Activated naive CD8-positive, alpha-beta T cell treated with anti-CD3 and anti-CD28 coated beads, Interleukin-2, amount 10 ng/mL, durations not matched to agents 7 days and 5 days (primary cell): ENCODE measurements at regions not wholly inside any gene's neighbourhood (a gene's known extent, or its start where the extent isn't known, plus 50 kb on each side); places are given as distances from the start of the nearest gene placed in this dataset.
"Not testable (repeated sequence)": the region's sequence is repeated elsewhere in the genome, so short reads cannot be mapped to it uniquely, and the experiment has no call there.

Experiments
- ATAC-seq: fragments of 150-1000 bp; cut with Tn5 transposase; one replicate; pipeline ENCODE4 v1.10.0; 2021; ENCODE audit warnings: low read depth, moderate library complexity
- POLR2A ChIA-PET: fragments of 350-600 bp; sonication (Branson Sonifier 250); formaldehyde crosslinking; loops from one replicate; lab custom pipeline; 2021; ENCODE audit warnings: antibody characterized with exemption; lab: Charles Lee
- DNase-seq: peaks from one replicate; pipeline ENCODE4 v3.0.0; 2021
- H3K27ac Mint-ChIP-seq: one replicate; pipeline ENCODE4 v1.8.0; 2022; ENCODE audit warnings: mild to moderate bottlenecking, mixed read lengths
- H3K27me3 Mint-ChIP-seq: one replicate; pipeline ENCODE4 v1.8.0; 2022; ENCODE audit warnings: mild to moderate bottlenecking, moderate library complexity, mixed read lengths
- H3K36me3 Mint-ChIP-seq: one replicate; pipeline ENCODE4 v1.8.0; 2021; ENCODE audit warnings: mild to moderate bottlenecking, mixed read lengths
- H3K4me1 Mint-ChIP-seq: one replicate; pipeline ENCODE4 v1.8.0; 2021; ENCODE audit warnings: mixed read lengths
- H3K4me3 Mint-ChIP-seq: one replicate; pipeline ENCODE4 v1.8.0; 2022; ENCODE audit warnings: mild to moderate bottlenecking, moderate library complexity, mixed read lengths
- H3K9me3 Mint-ChIP-seq: one replicate; pipeline ENCODE4 v1.8.0; 2021; ENCODE audit warnings: mixed read lengths

DNA sequence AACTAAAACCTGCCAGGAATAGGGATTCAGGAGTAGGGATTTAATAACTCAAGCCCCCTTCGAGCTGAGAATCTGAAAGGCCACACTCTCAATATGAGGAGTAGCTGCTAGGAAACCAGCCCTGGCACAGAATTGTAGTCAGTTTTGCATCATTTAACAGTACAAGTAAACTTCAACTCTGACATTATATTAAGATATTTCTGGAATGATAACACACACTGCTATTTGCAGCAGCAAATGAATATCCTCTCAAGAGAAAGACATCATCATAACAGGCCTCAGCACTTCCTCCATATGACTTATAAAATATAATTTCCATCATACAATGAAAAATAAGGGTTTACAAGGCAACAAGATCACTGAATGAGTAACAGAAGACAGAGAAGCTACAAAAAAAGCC lies 138.2 kb upstream of the RFX3 start:
- POLR2A ChIA-PET = no interaction called here
- Mint-ChIP-seq H3K36me3 (no peaks in the 10 kb centered on the region), H3K4me1 (peaks cover 3% of the 10 kb centered on the region), H3K27me3 (no peaks in the 10 kb centered on the region), H3K4me3 (no peak overlapping the region), H3K27ac (no peak overlapping the region), H3K9me3 (no peaks in the 10 kb centered on the region)
- no peak for ATAC-seq
- no peak for DNase-seq

DNA sequence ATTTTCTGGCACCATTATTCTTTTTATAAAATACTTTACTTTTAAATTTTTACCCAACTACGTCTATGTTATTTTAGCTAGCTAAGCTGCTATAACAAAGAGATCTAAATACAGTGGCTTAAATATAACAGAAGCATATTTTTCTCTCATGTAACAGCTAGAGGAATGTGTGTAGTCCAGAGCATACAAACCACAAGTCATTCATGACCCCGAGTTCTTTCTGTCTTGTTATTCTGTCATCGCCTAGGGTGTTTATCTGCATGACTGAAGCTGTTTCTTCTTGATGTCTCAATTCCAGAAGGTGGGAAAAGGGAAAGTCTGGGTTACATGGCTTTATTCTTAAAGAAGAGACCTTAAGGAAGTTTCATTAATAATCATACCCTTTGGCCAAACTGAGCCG lies 136.9 kb upstream of the RFX3 start:
- no peak for ATAC-seq

DNA sequence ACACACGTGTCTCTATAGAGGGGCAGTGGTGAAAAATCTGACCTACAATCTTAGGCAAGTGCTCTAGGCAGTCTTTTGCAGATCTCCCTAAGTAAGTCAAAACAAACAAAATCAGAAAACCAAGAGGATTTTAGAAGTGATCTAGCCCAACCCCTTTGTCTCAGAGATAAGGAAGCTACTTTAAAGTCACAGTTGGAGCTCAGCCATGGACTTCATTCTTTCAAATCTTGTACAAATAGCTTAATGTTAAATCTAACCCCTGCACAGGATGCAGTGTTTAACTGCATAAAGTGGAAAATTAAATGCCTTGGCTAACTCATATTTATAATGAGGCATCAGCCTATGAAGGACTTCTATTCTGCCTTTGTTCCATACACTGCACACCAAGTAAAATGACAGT lies 135.1 kb upstream of the RFX3 start:
- H3K4me1 Mint-ChIP-seq = peaks cover 3% of the 10 kb centered on the region

More for the DNA sequence above, 136.9 kb upstream of the RFX3 start:
- peaks cover 3% of the 10 kb centered on the region for H3K4me1 Mint-ChIP-seq
- H3K36me3 Mint-ChIP-seq = no peaks in the 10 kb centered on the region
- H3K4me3 Mint-ChIP-seq = no peak overlapping the region
- H3K27ac Mint-ChIP-seq = no peak overlapping the region
- no peaks in the 10 kb centered on the region for H3K9me3 Mint-ChIP-seq
- no peaks in the 10 kb centered on the region for H3K27me3 Mint-ChIP-seq
- POLR2A ChIA-PET = interaction anchor here (0.6 kb wide), 1 partner anchor 500 kb away, joined by 4 read pairs; no protein-coding TSS in a partner anchor
- no peak for DNase-seq

DNA sequence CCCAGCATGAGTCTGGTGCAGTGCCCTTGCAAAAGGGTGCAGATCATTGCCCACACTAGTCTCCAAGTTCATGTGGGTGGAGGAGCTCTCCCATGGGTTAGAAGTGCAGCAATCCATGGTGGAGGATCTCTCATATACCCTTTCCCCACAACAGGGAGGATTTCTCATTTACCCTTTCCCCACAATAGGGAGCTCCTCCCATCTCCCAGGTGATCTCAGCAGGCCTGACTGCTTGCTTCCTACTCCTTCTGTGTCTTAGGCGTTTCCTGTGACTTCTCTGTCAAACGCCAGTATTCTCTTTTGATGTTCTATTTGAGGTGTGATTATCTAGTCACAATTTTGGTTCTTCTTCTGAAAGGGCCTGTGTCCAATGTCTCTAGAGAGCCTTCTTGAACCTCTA lies 133.8 kb upstream of the RFX3 start:
- POLR2A ChIA-PET = no interaction called here
- H3K4me1 Mint-ChIP-seq = peaks cover 3% of the 10 kb centered on the region
- ATAC-seq (no peak), DNase-seq (no peak)
- H3K27ac Mint-ChIP-seq = no peak overlapping the region
- H3K27me3 Mint-ChIP-seq = no peaks in the 10 kb centered on the region
- no peaks in the 10 kb centered on the region for H3K9me3 Mint-ChIP-seq
- no peak overlapping the region for H3K4me3 Mint-ChIP-seq
- H3K36me3 Mint-ChIP-seq = peaks cover 2% of the 10 kb centered on the region

More for the DNA sequence above, 135.1 kb upstream of the RFX3 start:
- no peak for DNase-seq
- POLR2A ChIA-PET = no interaction called here
- H3K4me3 Mint-ChIP-seq = no peak overlapping the region
- ATAC-seq = no peak
- no peaks in the 10 kb centered on the region for H3K27me3 Mint-ChIP-seq
- H3K9me3 Mint-ChIP-seq = no peaks in the 10 kb centered on the region
- H3K36me3 Mint-ChIP-seq = peaks cover 2% of the 10 kb centered on the region
- H3K27ac Mint-ChIP-seq = no peak overlapping the region

DNA sequence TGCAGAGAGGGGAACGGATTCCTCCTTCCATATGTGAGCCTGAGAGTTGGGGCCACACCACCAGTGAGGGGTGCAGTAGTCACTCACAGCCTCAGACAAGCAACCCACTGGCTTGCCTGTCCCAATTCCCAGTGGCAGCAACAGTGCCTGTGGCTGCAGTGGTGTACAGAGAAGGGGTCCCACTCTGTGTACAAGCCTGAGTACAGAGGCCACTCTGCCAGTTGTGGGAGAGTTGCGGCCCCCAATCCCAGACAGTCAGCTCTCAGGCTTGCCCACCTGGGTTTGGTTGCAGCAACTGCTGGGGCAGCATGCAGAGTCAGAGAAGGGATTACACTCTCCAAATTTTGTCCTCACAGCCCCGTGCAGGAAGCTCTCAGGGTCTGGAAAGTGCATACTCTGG lies 133.2 kb upstream of the RFX3 start:
- Mint-ChIP-seq H3K27ac (no peak overlapping the region), H3K9me3 (no peaks in the 10 kb centered on the region), H3K27me3 (no peaks in the 10 kb centered on the region), H3K4me3 (no peak overlapping the region), H3K36me3 (peaks cover 2% of the 10 kb centered on the region), H3K4me1 (peaks cover 3% of the 10 kb centered on the region)
- POLR2A ChIA-PET = no interaction called here
- DNase-seq (no peak), ATAC-seq (no peak)

DNA sequence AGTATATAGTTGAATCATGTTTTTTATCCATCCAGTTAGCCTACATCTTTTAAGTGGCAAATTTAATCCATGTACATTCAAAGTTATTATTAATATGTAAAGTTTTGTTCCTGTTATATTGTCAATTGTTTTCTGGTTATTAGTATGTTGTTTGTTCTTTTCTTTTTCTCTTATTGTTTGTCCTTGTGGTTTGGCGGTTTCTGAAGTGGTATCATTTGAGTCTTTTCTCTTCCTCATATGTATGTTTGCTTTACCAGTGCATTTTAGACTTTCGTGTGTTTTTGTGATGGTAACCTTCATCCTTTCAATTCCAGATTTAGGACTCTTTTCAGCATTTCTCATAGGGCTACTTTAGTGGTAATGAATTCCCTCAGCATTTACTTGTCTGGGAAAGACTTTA lies 130.4 kb upstream of the RFX3 start:
- POLR2A ChIA-PET = no interaction called here
- no peak overlapping the region for H3K27ac Mint-ChIP-seq
- DNase-seq (no peak), ATAC-seq (no peak)
- peaks cover 3% of the 10 kb centered on the region for H3K4me1 Mint-ChIP-seq
- H3K27me3 Mint-ChIP-seq = no peaks in the 10 kb centered on the region
- no peak overlapping the region for H3K4me3 Mint-ChIP-seq
- peaks cover 2% of the 10 kb centered on the region for H3K36me3 Mint-ChIP-seq
- no peaks in the 10 kb centered on the region for H3K9me3 Mint-ChIP-seq

DNA sequence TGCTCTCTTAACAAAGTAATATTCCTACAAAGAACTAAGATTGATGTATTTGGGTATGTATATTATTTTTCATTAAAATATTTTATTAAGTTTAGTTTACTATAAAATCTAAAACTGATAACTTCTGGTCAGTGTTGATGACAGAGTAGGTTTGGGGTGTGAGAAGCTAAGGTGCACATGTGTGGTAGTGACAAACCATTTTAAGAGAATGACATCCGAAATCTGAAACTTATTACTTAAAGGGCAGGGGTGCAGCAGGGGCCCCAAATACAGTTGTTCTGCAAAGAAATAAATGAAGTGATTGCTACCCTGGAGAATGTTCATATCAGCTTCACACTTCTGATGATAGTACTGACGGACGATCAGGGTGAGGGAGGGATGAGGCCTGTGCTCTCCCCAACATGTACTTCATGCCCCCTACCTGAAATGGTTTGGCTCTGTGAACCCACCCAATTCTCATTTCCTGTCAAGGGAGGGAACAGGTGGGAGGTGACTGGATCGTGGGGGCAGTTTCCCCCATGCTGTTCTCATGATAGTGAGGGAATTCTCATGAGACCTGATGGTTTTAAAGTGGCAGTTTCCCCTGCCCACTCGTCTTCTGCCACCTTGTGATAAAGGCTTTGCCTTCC lies 125.3 kb upstream of the RFX3 start:
- Mint-ChIP-seq H3K4me3 (no peak overlapping the region), H3K27me3 (no peaks in the 10 kb centered on the region), H3K4me1 (no peaks in the 10 kb centered on the region), H3K9me3 (no peaks in the 10 kb centered on the region), H3K27ac (no peak overlapping the region), H3K36me3 (no peaks in the 10 kb centered on the region)
- DNase-seq = no peak
- POLR2A ChIA-PET = no interaction called here
- ATAC-seq = no peak

DNA sequence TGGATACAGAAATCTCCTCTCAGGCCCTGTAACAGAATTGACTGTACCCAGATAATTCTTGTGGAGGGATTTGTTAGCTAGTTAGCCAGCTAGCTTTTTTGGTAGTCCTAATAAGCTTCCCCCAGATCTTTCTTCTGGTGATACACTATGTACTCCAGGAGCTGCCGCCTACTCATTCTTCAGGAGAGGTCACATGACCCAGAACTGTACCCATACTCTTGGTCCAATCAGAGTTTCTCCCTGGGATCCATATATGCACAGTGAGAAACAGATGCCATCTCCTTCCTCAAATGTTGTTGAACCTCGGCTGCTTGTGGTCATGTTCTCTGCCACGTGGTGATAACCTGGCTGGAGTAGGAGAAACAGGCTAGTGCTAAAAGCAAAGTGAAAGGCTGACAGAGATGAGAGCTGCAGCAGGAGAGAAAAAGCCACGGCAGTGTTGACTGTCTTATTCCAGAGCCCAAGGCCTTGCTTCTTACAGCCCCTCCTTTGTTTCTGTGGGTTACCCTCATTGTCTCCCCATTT lies 123.0 kb upstream of the RFX3 start:
- Mint-ChIP-seq H3K9me3 (no peaks in the 10 kb centered on the region), H3K4me1 (no peaks in the 10 kb centered on the region), H3K36me3 (no peaks in the 10 kb centered on the region), H3K27me3 (no peaks in the 10 kb centered on the region), H3K27ac (no peak overlapping the region), H3K4me3 (no peak overlapping the region)
- no peak for DNase-seq
- POLR2A ChIA-PET = no interaction called here
- ATAC-seq = no peak

DNA sequence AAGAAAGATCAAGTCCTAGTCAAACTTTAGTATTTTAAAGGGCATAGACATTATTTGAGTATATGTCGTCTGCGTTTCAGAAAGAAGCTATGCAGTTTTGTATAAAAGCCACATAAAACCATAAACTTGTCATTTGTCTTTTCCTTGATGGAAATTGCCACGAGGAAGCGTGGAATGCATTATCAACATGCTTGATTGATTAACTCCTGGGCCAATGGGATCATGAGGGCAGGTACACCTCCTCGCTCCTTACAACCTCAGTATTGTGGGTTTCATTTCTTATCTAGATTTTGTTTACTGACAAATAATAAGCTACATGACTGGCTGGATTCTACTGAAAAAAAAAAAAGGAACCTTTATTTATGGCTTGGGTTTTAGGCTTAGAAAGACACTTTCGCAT lies 122.5 kb upstream of the RFX3 start:
- H3K27ac Mint-ChIP-seq = no peak overlapping the region
- H3K27me3 Mint-ChIP-seq = no peaks in the 10 kb centered on the region
- H3K4me3 Mint-ChIP-seq = no peak overlapping the region
- H3K4me1 Mint-ChIP-seq = no peaks in the 10 kb centered on the region
- no peak for DNase-seq
- POLR2A ChIA-PET = no interaction called here
- no peaks in the 10 kb centered on the region for H3K36me3 Mint-ChIP-seq
- ATAC-seq = no peak
- H3K9me3 Mint-ChIP-seq = no peaks in the 10 kb centered on the region

DNA sequence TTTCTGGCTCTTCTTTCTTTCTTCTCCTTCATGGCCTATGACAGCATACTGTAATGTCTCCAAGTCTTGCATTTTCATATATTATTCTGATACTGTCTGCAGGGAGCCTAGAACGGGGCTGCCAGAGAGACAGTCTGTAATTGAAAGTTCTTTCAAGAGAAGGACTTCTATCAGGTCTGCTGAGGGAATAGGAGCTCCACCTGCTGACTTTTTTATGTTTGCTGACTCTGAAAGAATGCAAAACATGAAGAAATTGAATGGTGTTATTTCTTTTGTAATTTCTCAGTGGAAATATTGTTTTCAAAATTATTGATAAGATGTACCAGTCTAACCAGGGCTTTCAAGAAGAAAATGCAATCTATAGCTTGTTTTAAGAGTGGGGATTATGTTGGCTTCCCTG lies 121.9 kb upstream of the RFX3 start:
- ATAC-seq (no peak), DNase-seq (no peak)
- Mint-ChIP-seq H3K4me3 (no peak overlapping the region), H3K36me3 (no peaks in the 10 kb centered on the region), H3K9me3 (no peaks in the 10 kb centered on the region), H3K27ac (no peak overlapping the region), H3K27me3 (no peaks in the 10 kb centered on the region), H3K4me1 (no peaks in the 10 kb centered on the region)
- POLR2A ChIA-PET = no interaction called here

DNA sequence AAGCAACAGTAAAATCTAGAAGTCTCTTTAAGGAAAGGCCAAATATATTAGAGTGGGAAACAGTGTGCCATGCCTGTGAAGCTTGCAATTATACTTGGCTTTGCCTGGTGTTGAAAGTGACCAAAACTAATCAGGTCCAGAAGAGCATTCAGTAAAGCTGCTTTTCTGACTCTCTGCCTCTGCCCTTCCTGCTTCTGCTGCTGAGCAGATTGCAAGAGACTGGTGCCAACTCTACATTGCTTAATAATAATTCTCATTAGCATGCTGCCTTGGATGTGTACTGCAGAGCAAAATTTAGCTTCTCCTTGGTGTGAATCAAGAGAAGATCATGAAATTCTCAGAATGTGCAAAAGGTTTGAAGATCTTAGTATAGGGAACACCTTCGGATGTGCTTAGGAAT lies 120.4 kb upstream of the RFX3 start:
- H3K27ac Mint-ChIP-seq = no peak overlapping the region
- no peaks in the 10 kb centered on the region for H3K27me3 Mint-ChIP-seq
- DNase-seq (no peak), ATAC-seq (no peak)
- POLR2A ChIA-PET = no interaction called here
- no peaks in the 10 kb centered on the region for H3K4me1 Mint-ChIP-seq
- no peak overlapping the region for H3K4me3 Mint-ChIP-seq
- H3K36me3 Mint-ChIP-seq = peaks cover 2% of the 10 kb centered on the region
- H3K9me3 Mint-ChIP-seq = no peaks in the 10 kb centered on the region

DNA sequence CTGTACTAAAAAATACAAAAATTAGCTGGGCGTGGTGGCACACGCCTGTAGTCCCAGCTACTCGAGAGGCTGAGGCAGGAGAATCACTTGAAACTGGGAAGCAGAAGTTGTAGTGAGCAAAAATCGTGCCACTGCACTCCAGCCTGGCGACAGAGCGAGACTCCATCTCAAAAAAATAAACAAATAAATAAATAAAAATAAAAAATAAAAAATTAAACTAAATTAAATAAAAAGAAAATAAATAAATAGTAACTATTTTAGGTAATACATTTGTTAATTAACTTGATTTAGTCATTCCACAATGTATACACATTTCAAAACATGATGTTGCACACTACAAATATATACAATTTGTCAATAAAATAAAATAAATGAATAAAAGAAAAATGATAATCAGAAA lies 116.3 kb upstream of the RFX3 start:
- H3K4me1 Mint-ChIP-seq, POLR2A ChIA-PET, DNase-seq, H3K36me3 Mint-ChIP-seq, H3K9me3 Mint-ChIP-seq, ATAC-seq, H3K4me3 Mint-ChIP-seq, H3K27me3 Mint-ChIP-seq, H3K27ac Mint-ChIP-seq: not testable (repeated sequence)

DNA sequence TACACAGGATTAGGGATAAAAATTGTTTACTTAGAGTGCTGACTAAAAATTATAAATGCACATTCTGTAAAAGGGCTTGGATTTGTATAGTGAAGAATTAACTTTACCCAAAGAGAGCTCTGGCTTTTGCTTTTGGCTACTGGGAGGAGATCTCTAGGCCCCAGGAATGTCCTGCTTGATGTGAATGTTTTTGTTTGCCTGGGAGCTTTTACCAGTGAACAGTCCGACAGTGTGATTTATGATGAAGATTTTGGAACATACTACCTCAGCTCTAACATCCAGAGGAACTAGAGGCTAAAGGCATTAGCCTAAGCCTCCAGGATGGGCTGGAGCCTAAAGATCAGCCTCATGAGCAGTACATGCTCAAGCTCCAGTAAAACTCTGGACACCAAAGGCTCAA lies 103.7 kb upstream of the RFX3 start:
- H3K27me3 Mint-ChIP-seq = no peaks in the 10 kb centered on the region
- H3K9me3 Mint-ChIP-seq = peaks cover 3% of the 10 kb centered on the region
- H3K4me3 Mint-ChIP-seq = no peak overlapping the region
- peaks cover 13% of the 10 kb centered on the region for H3K36me3 Mint-ChIP-seq
- POLR2A ChIA-PET = no interaction called here
- H3K27ac Mint-ChIP-seq = no peak overlapping the region
- DNase-seq (no peak), ATAC-seq (no peak)
- no peaks in the 10 kb centered on the region for H3K4me1 Mint-ChIP-seq

DNA sequence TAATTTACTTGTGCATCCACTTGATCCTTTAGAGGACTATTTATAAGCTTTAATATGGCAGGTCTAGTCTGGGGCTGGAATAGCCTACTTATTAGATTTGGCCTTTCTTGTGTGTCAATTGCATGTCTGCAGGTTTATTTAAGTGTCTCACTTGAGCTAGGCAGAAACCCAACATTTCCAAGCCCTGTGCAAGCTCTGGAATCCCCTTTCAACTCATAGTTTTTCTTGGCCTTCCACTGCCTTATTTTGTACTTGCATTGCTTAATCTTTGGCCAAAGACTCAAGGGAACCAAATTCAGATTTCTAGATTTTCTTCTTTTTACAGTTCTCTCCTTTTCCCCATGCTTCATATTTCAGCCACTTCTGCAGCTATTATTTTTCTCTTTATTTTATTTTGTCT lies 102.4 kb upstream of the RFX3 start:
- H3K27me3 Mint-ChIP-seq = no peaks in the 10 kb centered on the region
- H3K9me3 Mint-ChIP-seq = peaks cover 3% of the 10 kb centered on the region
- DNase-seq (no peak), ATAC-seq (no peak)
- POLR2A ChIA-PET = no interaction called here
- peaks cover 13% of the 10 kb centered on the region for H3K36me3 Mint-ChIP-seq
- no peak overlapping the region for H3K4me3 Mint-ChIP-seq
- no peak overlapping the region for H3K27ac Mint-ChIP-seq
- H3K4me1 Mint-ChIP-seq = no peaks in the 10 kb centered on the region
